Activated CD4-positive, alpha-beta T cell treated with anti-CD3 and anti-CD28 coated beads for 48 hours (primary cell): ENCODE measurements at regions not wholly inside any gene's neighbourhood (a gene's known extent, or its start where the extent isn't known, plus 50 kb on each side); places are given as distances from the start of the nearest gene placed in this dataset.

Experiments used
- DNase-seq: peaks from one replicate; pipeline ENCODE4 v3.0.0-alpha.2; 2020

GRCh38 chr2:104179644-104180043, 674.3 kb upstream of the POU3F3 start:
- no peak for DNase-seq

- DNase-seq, result no peak
These were observed 653.3 kb upstream of the POU3F3 start for GRCh38 chr2:104200533-104201168.

- DNase-seq, result no peak
These were observed 640.2 kb upstream of the POU3F3 start for GRCh38 chr2:104213758-104214157.

GRCh38 chr2:104215269-104216161, 638.4 kb upstream of the POU3F3 start:
- no peak for DNase-seq

- DNase-seq, result no peak
These were observed 620.3 kb upstream of the POU3F3 start for GRCh38 chr2:104233591-104233990.

GRCh38 chr2:104236491-104236890, 617.4 kb upstream of the POU3F3 start:
- no peak for DNase-seq

- no peak for DNase-seq
These were observed 612.9 kb upstream of the POU3F3 start for GRCh38 chr2:104240984-104241383.

GRCh38 chr2:104249629-104250028, 604.3 kb upstream of the POU3F3 start:
- DNase-seq, result no peak

GRCh38 chr2:104250635-104251034, 603.3 kb upstream of the POU3F3 start:
- DNase-seq, result no peak

- no peak for DNase-seq
These were observed 599.9 kb upstream of the POU3F3 start for GRCh38 chr2:104254017-104254416.

- DNase-seq, result no peak
These were observed 591.2 kb upstream of the POU3F3 start for GRCh38 chr2:104262714-104263113.

GRCh38 chr2:104279646-104280045, 574.3 kb upstream of the POU3F3 start:
- no peak for DNase-seq

GRCh38 chr2:104280216-104280615, 573.7 kb upstream of the POU3F3 start:
- DNase-seq, result no peak

GRCh38 chr2:104286841-104287240, 567.1 kb upstream of the POU3F3 start:
- no peak for DNase-seq

GRCh38 chr2:104289651-104290565, 564.0 kb upstream of the POU3F3 start:
- DNase-seq, result no peak

GRCh38 chr2:104290566-104290891, 563.4 kb upstream of the POU3F3 start:
- DNase-seq, result no peak

GRCh38 chr2:104312684-104313083, 541.2 kb upstream of the POU3F3 start:
- DNase-seq, result no peak

- DNase-seq, result no peak
These were observed 535.8 kb upstream of the POU3F3 start for GRCh38 chr2:104318001-104318665.

GRCh38 chr2:104321116-104321795, 532.7 kb upstream of the POU3F3 start:
- DNase-seq, result no peak

- no peak for DNase-seq
These were observed 532.0 kb upstream of the POU3F3 start for GRCh38 chr2:104321796-104322349.

GRCh38 chr2:104332731-104333130, 521.2 kb upstream of the POU3F3 start:
- DNase-seq, result no peak

GRCh38 chr2:104337869-104338268, 516.0 kb upstream of the POU3F3 start:
- DNase-seq, result no peak
